Endothelial cell of hepatic sinusoid (primary cell): ENCODE measurements at regions not wholly inside any gene's neighbourhood (a gene's known extent, or its start where the extent isn't known, plus 50 kb on each side); places are given as distances from the start of the nearest gene placed in this dataset.
"Not testable (repeated sequence)": the region's sequence is repeated elsewhere in the genome, so short reads cannot be mapped to it uniquely, and the experiment has no call there.

ENCODE experiments used
- in situ Hi-C: cut with HindIII; loops from 2 replicates; pipeline ENCODE4 v1.10.0; 2017; ENCODE audit warnings: low sequenced_read_pairs

- in situ Hi-C loops = no loop called here
Measured at GRCh38 chr4:120005527-120005926, 61.1 kb downstream of the MAD2L1 start.

- in situ Hi-C loops = no loop called here
Measured at GRCh38 chr4:120005076-120005475, 61.6 kb downstream of the MAD2L1 start.

- in situ Hi-C loops = no loop called here
Measured at GRCh38 chr4:120004054-120004453, 62.6 kb downstream of the MAD2L1 start.

GRCh38 chr4:120003193-120003592 is 63.5 kb downstream of the MAD2L1 start:
- in situ Hi-C loops = no loop called here

GRCh38 chr4:120001850-120002249 is 64.8 kb downstream of the MAD2L1 start:
- in situ Hi-C loops = no loop called here

- in situ Hi-C loops = no loop called here
Measured at GRCh38 chr4:120000591-120001296, 65.9 kb downstream of the MAD2L1 start.

GRCh38 chr4:119996024-119996423 is 70.6 kb downstream of the MAD2L1 start:
- in situ Hi-C loops = not testable (repeated sequence)

GRCh38 chr4:119984996-119985395 is 81.7 kb downstream of the MAD2L1 start:
- in situ Hi-C loops = no loop called here

GRCh38 chr4:119982756-119983155 is 83.9 kb downstream of the MAD2L1 start:
- in situ Hi-C loops = no loop called here

- in situ Hi-C loops = no loop called here
Measured at GRCh38 chr4:119980456-119980855, 86.2 kb downstream of the MAD2L1 start.

GRCh38 chr4:119977076-119977940 is 89.3 kb downstream of the MAD2L1 start:
- in situ Hi-C loops = loop anchor here (5.0 kb wide), 2 partner anchors 55 to 70 kb away; no protein-coding TSS in a partner anchor

- in situ Hi-C loops = no loop called here
Measured at GRCh38 chr4:119971431-119972084, 95.1 kb downstream of the MAD2L1 start.

- in situ Hi-C loops = no loop called here
Measured at GRCh38 chr4:119962631-119963030, 104.0 kb downstream of the MAD2L1 start.

- in situ Hi-C loops = no loop called here
Measured at GRCh38 chr4:119958983-119959382, 107.7 kb downstream of the MAD2L1 start.

- in situ Hi-C loops = no loop called here
Measured at GRCh38 chr4:119955256-119955655, 111.4 kb downstream of the MAD2L1 start.

- in situ Hi-C loops = not testable (repeated sequence)
Measured at GRCh38 chr4:119954487-119954886, 112.2 kb downstream of the MAD2L1 start.

GRCh38 chr4:119946359-119946758 is 120.3 kb downstream of the MAD2L1 start:
- in situ Hi-C loops = no loop called here

GRCh38 chr4:119942806-119943205 is 123.8 kb downstream of the MAD2L1 start:
- in situ Hi-C loops = no loop called here

- in situ Hi-C loops = no loop called here
Measured at GRCh38 chr4:119940557-119940956, 126.1 kb downstream of the MAD2L1 start.

- in situ Hi-C loops = loop anchor here (5.0 kb wide), 1 partner anchor 37 kb away; no protein-coding TSS in a partner anchor
Measured at GRCh38 chr4:119939071-119939995, 127.3 kb downstream of the MAD2L1 start.
